ENCODE measurements at regions not wholly inside any gene's neighbourhood (a gene's known extent, or its start where the extent isn't known, plus 50 kb on each side); places are given as distances from the start of the nearest gene placed in this dataset.

DNA sequence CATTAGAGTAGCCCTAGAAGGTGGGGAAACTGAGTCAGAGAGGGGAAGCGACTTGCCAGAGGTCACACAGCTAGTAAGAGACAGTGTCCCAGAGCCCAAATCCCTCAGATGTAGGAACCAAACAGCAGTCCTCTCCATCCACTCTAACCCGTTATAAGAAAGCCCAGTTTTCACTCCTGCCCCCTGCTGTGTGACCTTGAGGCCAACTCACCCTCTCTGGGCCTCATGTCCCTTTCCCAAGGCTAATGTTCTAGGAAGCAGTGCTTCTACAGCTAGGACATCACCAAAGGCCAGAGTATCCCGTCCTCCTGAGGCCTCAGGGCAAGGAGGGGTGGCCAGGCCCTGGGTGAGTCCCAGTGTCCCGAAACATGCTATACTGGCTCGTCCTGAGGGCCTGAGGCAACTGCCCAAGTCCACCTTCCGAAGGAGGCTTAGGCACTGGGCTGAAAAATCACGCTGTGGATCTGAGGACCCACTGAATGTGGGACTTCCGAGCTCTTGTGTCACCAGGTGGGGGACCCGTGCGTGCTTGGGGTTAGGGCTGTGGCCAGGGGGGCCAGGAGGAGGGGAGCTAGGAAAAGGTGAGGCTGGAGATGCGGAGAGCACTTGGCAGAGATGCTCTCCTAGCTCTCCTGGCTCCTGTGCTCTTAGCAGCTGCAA is 109.2 kb upstream of the SLC6A11 start:
- TF ChIP-seq, protein P1, sequence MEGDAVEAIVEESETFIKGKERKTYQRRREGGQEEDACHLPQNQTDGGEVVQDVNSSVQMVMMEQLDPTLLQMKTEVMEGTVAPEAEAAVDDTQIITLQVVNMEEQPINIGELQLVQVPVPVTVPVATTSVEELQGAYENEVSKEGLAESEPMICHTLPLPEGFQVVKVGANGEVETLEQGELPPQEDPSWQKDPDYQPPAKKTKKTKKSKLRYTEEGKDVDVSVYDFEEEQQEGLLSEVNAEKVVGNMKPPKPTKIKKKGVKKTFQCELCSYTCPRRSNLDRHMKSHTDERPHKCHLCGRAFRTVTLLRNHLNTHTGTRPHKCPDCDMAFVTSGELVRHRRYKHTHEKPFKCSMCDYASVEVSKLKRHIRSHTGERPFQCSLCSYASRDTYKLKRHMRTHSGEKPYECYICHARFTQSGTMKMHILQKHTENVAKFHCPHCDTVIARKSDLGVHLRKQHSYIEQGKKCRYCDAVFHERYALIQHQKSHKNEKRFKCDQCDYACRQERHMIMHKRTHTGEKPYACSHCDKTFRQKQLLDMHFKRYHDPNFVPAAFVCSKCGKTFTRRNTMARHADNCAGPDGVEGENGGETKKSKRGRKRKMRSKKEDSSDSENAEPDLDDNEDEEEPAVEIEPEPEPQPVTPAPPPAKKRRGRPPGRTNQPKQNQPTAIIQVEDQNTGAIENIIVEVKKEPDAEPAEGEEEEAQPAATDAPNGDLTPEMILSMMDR (conservative IDR thresholded peaks at IDR 0.05; ENCODE audit: low read length), result no peak
- no peak for TF ChIP-seq EZH2phosphoT487 (IDR thresholded peaks at IDR 0.05; ENCODE audit: borderline replicate concordance, low read depth, low read length)

Measured in OCI-LY7 (cell line).